ENCODE measurements at regions not wholly inside any gene's neighbourhood (a gene's known extent, or its start where the extent isn't known, plus 50 kb on each side); places are given as distances from the start of the nearest gene placed in this dataset.

DNA sequence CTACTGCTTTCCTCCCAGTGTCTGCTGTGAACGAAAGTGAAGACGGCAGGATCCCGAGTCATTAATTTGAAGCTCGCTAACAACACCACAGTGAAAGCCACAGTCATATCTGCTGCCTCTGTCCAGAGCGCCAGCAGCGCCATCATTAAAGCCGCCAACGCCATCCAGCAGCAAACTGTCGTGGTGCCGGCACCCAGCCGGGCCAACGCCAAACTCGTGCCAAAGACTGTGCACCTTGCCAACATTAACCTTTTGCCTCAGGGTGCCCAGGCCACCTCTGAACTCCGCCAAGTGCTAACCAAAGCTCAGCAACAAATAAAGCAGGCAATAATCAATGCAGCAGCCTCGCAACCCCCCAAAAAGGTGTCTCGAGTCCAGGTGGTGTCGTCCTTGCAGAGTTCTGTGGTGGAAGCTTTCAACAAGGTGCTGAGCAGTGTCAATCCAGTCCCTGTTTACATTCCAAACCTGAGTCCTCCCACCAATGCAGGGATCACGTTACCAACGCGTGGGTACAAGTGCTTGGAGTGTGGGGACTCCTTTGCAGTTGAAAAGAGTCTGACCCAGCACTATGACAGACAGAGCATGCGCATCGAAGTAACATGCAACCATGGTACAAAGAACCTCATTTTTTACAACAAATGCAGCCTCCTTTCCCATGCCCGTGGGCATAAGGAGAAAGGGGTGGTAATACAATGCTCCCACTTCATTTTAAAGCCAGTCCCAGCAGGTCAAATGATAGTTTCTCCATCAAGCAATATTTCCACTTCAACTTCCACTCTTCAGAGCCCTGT, 94.8 kb upstream of the KCNMA1 start:
- BruUV-seq (replicated peaks) = no TSS peak
- CTCF ChIA-PET = interaction anchor here (1.4 kb wide), 1 partner anchor 13 kb away, joined by 4 read pairs; no protein-coding TSS in a partner anchor

DNA sequence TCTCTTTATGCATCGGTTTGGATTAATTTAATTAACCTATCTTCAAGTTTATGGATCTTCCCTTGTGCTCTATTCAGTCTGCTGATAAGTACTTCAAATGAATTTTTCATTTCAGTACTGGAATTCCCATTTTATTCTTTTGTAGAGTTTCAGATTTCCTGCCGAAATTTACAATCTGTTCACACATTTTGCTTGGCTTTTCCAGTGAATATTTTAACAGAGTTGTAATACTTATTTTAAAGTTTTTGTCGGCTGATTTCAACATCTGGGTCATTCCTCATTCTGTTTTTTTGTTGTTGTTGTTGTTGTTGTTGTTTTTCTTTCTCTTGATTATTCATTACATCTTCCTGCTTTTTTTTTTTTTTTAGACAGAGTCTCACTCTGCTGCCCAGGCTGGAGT, 89.9 kb upstream of the KCNMA1 start:
- ChIA-PET POLR2A (no interaction called here), CTCF (no interaction called here)
- intact Hi-C loops (cut with micrococcal nuclease) = no loop called here
- Mint-ChIP-seq H3K4me3 (ENCODE audit: unreplicated experiment) (no peak overlapping the region), H3K36me3 (ENCODE audit: insufficient read depth, unreplicated experiment) (peaks cover 52% of the 10 kb centered on the region), H3K27me3 (ENCODE audit: insufficient read depth, unreplicated experiment) (no peaks in the 10 kb centered on the region), H3K4me1 (ENCODE audit: insufficient read depth, unreplicated experiment) (peaks cover 13% of the 10 kb centered on the region), H3K27ac (ENCODE audit: low read depth, unreplicated experiment) (no peak overlapping the region), H3K9me3 (ENCODE audit: unreplicated experiment) (no peaks in the 10 kb centered on the region)
- BruUV-seq (replicated peaks) = no TSS peak
- no peak for DNase-seq (ENCODE audit: unreplicated experiment)
- TF ChIP-seq, protein P1, sequence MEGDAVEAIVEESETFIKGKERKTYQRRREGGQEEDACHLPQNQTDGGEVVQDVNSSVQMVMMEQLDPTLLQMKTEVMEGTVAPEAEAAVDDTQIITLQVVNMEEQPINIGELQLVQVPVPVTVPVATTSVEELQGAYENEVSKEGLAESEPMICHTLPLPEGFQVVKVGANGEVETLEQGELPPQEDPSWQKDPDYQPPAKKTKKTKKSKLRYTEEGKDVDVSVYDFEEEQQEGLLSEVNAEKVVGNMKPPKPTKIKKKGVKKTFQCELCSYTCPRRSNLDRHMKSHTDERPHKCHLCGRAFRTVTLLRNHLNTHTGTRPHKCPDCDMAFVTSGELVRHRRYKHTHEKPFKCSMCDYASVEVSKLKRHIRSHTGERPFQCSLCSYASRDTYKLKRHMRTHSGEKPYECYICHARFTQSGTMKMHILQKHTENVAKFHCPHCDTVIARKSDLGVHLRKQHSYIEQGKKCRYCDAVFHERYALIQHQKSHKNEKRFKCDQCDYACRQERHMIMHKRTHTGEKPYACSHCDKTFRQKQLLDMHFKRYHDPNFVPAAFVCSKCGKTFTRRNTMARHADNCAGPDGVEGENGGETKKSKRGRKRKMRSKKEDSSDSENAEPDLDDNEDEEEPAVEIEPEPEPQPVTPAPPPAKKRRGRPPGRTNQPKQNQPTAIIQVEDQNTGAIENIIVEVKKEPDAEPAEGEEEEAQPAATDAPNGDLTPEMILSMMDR (IDR thresholded peaks at IDR 0.05; ENCODE audit: unreplicated experiment) = no peak

More for the DNA sequence above, 94.8 kb upstream of the KCNMA1 start:
- DNase-seq (ENCODE audit: unreplicated experiment) = no peak
- no peaks in the 10 kb centered on the region for H3K27me3 Mint-ChIP-seq (ENCODE audit: insufficient read depth, unreplicated experiment)
- TF ChIP-seq, protein P1 (IDR thresholded peaks at IDR 0.05; ENCODE audit: unreplicated experiment) = no peak
- no peak overlapping the region for H3K4me3 Mint-ChIP-seq (ENCODE audit: unreplicated experiment)
- intact Hi-C loops (cut with micrococcal nuclease) = no loop called here
- peaks cover 74% of the 10 kb centered on the region for H3K36me3 Mint-ChIP-seq (ENCODE audit: insufficient read depth, unreplicated experiment)
- no peak overlapping the region for H3K27ac Mint-ChIP-seq (ENCODE audit: low read depth, unreplicated experiment)
- POLR2A ChIA-PET = interaction anchor here (0.8 kb wide), 1 partner anchor 42 kb away, joined by 3 read pairs; no protein-coding TSS in a partner anchor
- H3K9me3 Mint-ChIP-seq (ENCODE audit: unreplicated experiment) = no peaks in the 10 kb centered on the region
- H3K4me1 Mint-ChIP-seq (ENCODE audit: insufficient read depth, unreplicated experiment) = peaks cover 6% of the 10 kb centered on the region

DNA sequence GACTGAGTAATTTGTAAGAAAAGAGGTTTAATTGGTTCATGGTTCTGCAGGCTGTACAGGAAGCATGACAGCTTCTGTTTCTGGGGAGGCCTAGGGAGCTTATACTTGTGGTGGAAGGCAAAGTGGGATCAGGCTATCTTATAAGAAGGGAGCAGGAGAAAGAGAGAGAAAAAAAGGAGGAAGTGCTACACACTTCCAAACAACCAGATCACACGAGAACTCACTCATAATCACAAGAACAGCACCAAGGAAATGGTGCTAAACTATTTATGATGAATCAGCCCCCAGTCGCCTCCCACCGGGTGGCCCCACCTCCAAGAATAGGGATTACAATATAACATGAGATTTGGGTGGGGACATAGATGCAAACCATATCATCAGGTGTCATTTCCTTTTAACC, 89.1 kb upstream of the KCNMA1 start:
- H3K4me3 Mint-ChIP-seq (ENCODE audit: unreplicated experiment) = no peak overlapping the region
- intact Hi-C loops (cut with micrococcal nuclease) = no loop called here
- BruUV-seq (replicated peaks) = no TSS peak
- ChIA-PET POLR2A (no interaction called here), CTCF (no interaction called here)
- H3K36me3 Mint-ChIP-seq (ENCODE audit: insufficient read depth, unreplicated experiment) = peaks cover 45% of the 10 kb centered on the region
- H3K27me3 Mint-ChIP-seq (ENCODE audit: insufficient read depth, unreplicated experiment) = no peaks in the 10 kb centered on the region
- TF ChIP-seq, protein P1 (IDR thresholded peaks at IDR 0.05; ENCODE audit: unreplicated experiment) = no peak
- no peaks in the 10 kb centered on the region for H3K9me3 Mint-ChIP-seq (ENCODE audit: unreplicated experiment)
- no peak for DNase-seq (ENCODE audit: unreplicated experiment)
- no peak overlapping the region for H3K27ac Mint-ChIP-seq (ENCODE audit: low read depth, unreplicated experiment)
- peaks cover 14% of the 10 kb centered on the region for H3K4me1 Mint-ChIP-seq (ENCODE audit: insufficient read depth, unreplicated experiment)

DNA sequence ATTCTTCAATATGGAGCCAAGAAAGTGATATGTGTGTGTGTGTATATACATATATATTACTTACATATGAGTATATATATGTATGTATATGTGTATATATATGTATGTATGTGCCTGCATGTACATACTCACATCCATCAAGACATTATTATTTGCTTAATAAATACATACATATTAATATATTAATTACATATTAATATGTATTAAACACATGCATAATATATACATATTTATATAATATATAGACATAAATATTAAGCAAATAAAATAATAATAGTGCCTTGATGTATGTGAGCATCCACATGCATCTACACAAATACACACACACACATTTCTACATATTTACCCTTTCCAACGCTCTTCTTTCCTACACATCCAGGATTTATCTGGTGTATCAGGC, 88.7 kb upstream of the KCNMA1 start:
- intact Hi-C loops (cut with micrococcal nuclease) = no loop called here
- Mint-ChIP-seq H3K9me3 (ENCODE audit: unreplicated experiment) (no peaks in the 10 kb centered on the region), H3K27ac (ENCODE audit: low read depth, unreplicated experiment) (no peak overlapping the region), H3K4me3 (ENCODE audit: unreplicated experiment) (no peak overlapping the region), H3K36me3 (ENCODE audit: insufficient read depth, unreplicated experiment) (peaks cover 41% of the 10 kb centered on the region), H3K4me1 (ENCODE audit: insufficient read depth, unreplicated experiment) (peaks cover 14% of the 10 kb centered on the region), H3K27me3 (ENCODE audit: insufficient read depth, unreplicated experiment) (no peaks in the 10 kb centered on the region)
- TF ChIP-seq, protein P1 (IDR thresholded peaks at IDR 0.05; ENCODE audit: unreplicated experiment) = no peak
- BruUV-seq (replicated peaks) = no TSS peak
- CTCF ChIA-PET = interaction anchor here (0.6 kb wide), 1 partner anchor 379 kb away, joined by 5 read pairs; no protein-coding TSS in a partner anchor
- POLR2A ChIA-PET = no interaction called here
- DNase-seq (ENCODE audit: unreplicated experiment) = no peak

All from MCF 10A (cell line).